Peyer's patch (tissue), 4 donors: ENCODE measurements at regions not wholly inside any gene's neighbourhood (a gene's known extent, or its start where the extent isn't known, plus 50 kb on each side); places are given as distances from the start of the nearest gene placed in this dataset.

Experiments
- CTCF ChIP-seq, 6 experiments: fragments of 450-650 bp in 4 of 6; fragments of 200-600 bp in 2 of 6; sonication (generic) in 1 of 6; IDR thresholded peaks; one replicate each; pipeline ENCODE4 v1.5.1; 2017 to 2019; ENCODE audit warnings: antibody characterized with exemption in 6 of 6, mild to moderate bottlenecking in 3 of 6, moderate library complexity in 1 of 6
- POLR2A ChIP-seq, 2 donors: fragments of 450-650 bp; IDR thresholded peaks; one replicate each; pipeline ENCODE4 v1.5.1; 2017; ENCODE audit warnings: antibody characterized with exemption in 2 of 2, mild to moderate bottlenecking in 2 of 2, moderate library complexity in 2 of 2

DNA sequence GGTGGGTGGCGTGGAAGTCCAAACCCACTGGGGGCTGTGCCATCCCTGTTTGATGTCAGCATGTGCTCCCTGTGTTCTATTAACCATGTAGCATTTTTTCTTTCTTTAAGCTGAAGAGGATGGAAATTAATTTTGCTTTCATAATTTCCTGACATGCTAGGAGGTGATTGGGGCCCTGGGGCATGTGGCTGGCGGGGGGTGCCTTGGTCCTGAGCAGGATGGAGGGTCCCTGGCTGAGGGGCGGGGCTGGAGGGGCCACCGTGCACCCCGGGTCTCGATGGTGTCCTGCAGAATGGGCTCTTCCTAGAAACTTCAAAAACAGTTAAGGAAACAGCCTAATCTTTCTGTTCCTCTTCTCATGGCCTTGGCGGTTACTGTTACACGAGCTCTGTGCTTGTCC, 69.3 kb upstream of the IRX4 start:
- TF ChIP-seq POLR2A (IDR thresholded peaks at IDR 0.05) = no peak
- no peak for TF ChIP-seq CTCF (IDR thresholded peaks at IDR 0.05)
